C4-2B (cell line): ENCODE measurements at regions not wholly inside any gene's neighbourhood (a gene's known extent, or its start where the extent isn't known, plus 50 kb on each side); places are given as distances from the start of the nearest gene placed in this dataset.

Experiments
- CTCF ChIP-seq: fragments of 450-650 bp; conservative IDR thresholded peaks from 2 replicates; pipeline ENCODE4 v1.5.1; 2017; ENCODE audit warnings: mild to moderate bottlenecking
- ZFX ChIP-seq: fragments of 450-650 bp; IDR thresholded peaks from 2 replicates; pipeline ENCODE4 v1.6.1; 2017

GRCh38 chr5:14081791-14082190 lies 61.4 kb upstream of the TRIO start:
- no peak for TF ChIP-seq CTCF
- TF ChIP-seq ZFX, result no peak
